H1 (cell line): ENCODE measurements at regions not wholly inside any gene's neighbourhood (a gene's known extent, or its start where the extent isn't known, plus 50 kb on each side); places are given as distances from the start of the nearest gene placed in this dataset.

Experiments used
- CBX5 ChIP-seq: fragments of 300-800, 300-1000 bp; sonication (generic); IDR thresholded peaks from 2 replicates; pipeline ENCODE4 v1.7.1; 2016; ENCODE audit warnings: antibody characterized with exemption, low read length, low read depth
- CREB1 ChIP-seq: IDR thresholded peaks from 2 replicates; pipeline ENCODE4 v1.6.1; 2012; ENCODE audit warnings: inconsistent platforms
- HDAC2 ChIP-seq, 2 experiments: fragments of 300-600 bp in 1 of 2; sonication (generic) in 1 of 2; IDR thresholded peaks; 2 replicates each; pipeline ENCODE4 v1.6.1; 2011 to 2012; ENCODE audit warnings: low read depth in 2 of 2, low read length in 2 of 2, mild to moderate bottlenecking in 2 of 2, moderate library complexity in 2 of 2, borderline replicate concordance in 1 of 2, inconsistent platforms in 1 of 2
- KDM5A ChIP-seq: fragments of 200-600 bp; IDR thresholded peaks from 2 replicates; pipeline ENCODE4 v1.7.1; 2012; ENCODE audit warnings: mild to moderate bottlenecking, low read length, inconsistent platforms, mixed read lengths
- POU5F1 ChIP-seq: IDR thresholded peaks from 2 replicates; pipeline ENCODE4 v1.6.1; 2011; ENCODE audit warnings: low read depth, mild to moderate bottlenecking, low read length, moderate library complexity
- SIX5 ChIP-seq: IDR thresholded peaks from 2 replicates; pipeline ENCODE4 v1.6.1; 2011; ENCODE audit warnings: mild to moderate bottlenecking, low read depth, low read length
- SRF ChIP-seq: IDR thresholded peaks from 2 replicates; pipeline ENCODE4 v1.6.1; 2011; ENCODE audit warnings: mild to moderate bottlenecking, low read depth, low read length, moderate library complexity
- TAF1 ChIP-seq: IDR thresholded peaks from 2 replicates; pipeline ENCODE4 v1.6.1; 2011; ENCODE audit warnings: mild to moderate bottlenecking, low read depth, low read length
- TEAD4 ChIP-seq: IDR thresholded peaks from 2 replicates; pipeline ENCODE4 v1.6.1; 2012; ENCODE audit warnings: low read depth, low read length, inconsistent platforms, mixed read lengths
- TF ChIP-seq, protein P1 (sequence below): fragments of 300-600 bp; sonication (generic); IDR thresholded peaks from 2 replicates; pipeline ENCODE4 v1.7.1; 2012; ENCODE audit warnings: low read length, moderate library complexity, mild to moderate bottlenecking, inconsistent platforms; ENCODE audit not compliant: insufficient replicate concordance
- TF ChIP-seq, protein P2 (sequence below): IDR thresholded peaks from 2 replicates; pipeline ENCODE4 v1.6.1; 2012; ENCODE audit warnings: inconsistent platforms

DNA sequence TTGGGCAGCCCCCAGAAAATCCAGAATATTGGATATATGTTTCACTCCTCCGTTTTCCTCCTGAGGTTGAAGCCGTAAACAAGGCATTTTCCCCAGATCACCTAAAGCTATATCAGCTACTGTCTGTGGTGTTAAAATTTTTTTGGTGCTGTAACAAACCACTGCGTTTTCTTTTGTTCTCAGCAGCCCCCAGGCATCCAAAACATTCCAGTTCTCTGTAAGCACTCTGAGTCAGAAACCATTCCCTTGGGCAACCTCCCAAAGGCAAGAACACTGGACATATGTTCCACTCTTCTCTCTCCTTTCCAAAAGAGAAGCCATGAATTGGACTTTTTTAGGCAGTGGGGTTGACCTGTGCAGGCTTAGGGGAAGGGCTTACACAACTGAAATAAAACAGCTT, 310.9 kb downstream of the MID1IP1 start (continued):
- TF ChIP-seq, protein P1, sequence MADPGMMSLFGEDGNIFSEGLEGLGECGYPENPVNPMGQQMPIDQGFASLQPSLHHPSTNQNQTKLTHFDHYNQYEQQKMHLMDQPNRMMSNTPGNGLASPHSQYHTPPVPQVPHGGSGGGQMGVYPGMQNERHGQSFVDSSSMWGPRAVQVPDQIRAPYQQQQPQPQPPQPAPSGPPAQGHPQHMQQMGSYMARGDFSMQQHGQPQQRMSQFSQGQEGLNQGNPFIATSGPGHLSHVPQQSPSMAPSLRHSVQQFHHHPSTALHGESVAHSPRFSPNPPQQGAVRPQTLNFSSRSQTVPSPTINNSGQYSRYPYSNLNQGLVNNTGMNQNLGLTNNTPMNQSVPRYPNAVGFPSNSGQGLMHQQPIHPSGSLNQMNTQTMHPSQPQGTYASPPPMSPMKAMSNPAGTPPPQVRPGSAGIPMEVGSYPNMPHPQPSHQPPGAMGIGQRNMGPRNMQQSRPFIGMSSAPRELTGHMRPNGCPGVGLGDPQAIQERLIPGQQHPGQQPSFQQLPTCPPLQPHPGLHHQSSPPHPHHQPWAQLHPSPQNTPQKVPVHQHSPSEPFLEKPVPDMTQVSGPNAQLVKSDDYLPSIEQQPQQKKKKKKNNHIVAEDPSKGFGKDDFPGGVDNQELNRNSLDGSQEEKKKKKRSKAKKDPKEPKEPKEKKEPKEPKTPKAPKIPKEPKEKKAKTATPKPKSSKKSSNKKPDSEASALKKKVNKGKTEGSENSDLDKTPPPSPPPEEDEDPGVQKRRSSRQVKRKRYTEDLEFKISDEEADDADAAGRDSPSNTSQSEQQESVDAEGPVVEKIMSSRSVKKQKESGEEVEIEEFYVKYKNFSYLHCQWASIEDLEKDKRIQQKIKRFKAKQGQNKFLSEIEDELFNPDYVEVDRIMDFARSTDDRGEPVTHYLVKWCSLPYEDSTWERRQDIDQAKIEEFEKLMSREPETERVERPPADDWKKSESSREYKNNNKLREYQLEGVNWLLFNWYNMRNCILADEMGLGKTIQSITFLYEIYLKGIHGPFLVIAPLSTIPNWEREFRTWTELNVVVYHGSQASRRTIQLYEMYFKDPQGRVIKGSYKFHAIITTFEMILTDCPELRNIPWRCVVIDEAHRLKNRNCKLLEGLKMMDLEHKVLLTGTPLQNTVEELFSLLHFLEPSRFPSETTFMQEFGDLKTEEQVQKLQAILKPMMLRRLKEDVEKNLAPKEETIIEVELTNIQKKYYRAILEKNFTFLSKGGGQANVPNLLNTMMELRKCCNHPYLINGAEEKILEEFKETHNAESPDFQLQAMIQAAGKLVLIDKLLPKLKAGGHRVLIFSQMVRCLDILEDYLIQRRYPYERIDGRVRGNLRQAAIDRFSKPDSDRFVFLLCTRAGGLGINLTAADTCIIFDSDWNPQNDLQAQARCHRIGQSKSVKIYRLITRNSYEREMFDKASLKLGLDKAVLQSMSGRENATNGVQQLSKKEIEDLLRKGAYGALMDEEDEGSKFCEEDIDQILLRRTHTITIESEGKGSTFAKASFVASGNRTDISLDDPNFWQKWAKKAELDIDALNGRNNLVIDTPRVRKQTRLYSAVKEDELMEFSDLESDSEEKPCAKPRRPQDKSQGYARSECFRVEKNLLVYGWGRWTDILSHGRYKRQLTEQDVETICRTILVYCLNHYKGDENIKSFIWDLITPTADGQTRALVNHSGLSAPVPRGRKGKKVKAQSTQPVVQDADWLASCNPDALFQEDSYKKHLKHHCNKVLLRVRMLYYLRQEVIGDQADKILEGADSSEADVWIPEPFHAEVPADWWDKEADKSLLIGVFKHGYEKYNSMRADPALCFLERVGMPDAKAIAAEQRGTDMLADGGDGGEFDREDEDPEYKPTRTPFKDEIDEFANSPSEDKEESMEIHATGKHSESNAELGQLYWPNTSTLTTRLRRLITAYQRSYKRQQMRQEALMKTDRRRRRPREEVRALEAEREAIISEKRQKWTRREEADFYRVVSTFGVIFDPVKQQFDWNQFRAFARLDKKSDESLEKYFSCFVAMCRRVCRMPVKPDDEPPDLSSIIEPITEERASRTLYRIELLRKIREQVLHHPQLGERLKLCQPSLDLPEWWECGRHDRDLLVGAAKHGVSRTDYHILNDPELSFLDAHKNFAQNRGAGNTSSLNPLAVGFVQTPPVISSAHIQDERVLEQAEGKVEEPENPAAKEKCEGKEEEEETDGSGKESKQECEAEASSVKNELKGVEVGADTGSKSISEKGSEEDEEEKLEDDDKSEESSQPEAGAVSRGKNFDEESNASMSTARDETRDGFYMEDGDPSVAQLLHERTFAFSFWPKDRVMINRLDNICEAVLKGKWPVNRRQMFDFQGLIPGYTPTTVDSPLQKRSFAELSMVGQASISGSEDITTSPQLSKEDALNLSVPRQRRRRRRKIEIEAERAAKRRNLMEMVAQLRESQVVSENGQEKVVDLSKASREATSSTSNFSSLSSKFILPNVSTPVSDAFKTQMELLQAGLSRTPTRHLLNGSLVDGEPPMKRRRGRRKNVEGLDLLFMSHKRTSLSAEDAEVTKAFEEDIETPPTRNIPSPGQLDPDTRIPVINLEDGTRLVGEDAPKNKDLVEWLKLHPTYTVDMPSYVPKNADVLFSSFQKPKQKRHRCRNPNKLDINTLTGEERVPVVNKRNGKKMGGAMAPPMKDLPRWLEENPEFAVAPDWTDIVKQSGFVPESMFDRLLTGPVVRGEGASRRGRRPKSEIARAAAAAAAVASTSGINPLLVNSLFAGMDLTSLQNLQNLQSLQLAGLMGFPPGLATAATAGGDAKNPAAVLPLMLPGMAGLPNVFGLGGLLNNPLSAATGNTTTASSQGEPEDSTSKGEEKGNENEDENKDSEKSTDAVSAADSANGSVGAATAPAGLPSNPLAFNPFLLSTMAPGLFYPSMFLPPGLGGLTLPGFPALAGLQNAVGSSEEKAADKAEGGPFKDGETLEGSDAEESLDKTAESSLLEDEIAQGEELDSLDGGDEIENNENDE = no peak
- TF ChIP-seq TEAD4 (no peak), CBX5 (no peak), SRF (no peak), SIX5 (no peak), POU5F1 (no peak), TAF1 (no peak), KDM5A (no peak), CREB1 (no peak), HDAC2 (IDR thresholded peaks at IDR 0.05; ENCODE audit: borderline replicate concordance in 1 of 2, low read depth in 2 of 2, low read length in 2 of 2) (no peak)
- TF ChIP-seq, protein P2, sequence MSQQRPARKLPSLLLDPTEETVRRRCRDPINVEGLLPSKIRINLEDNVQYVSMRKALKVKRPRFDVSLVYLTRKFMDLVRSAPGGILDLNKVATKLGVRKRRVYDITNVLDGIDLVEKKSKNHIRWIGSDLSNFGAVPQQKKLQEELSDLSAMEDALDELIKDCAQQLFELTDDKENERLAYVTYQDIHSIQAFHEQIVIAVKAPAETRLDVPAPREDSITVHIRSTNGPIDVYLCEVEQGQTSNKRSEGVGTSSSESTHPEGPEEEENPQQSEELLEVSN = no peak
